SH-SY5Y (cell line): ENCODE measurements at regions not wholly inside any gene's neighbourhood (a gene's known extent, or its start where the extent isn't known, plus 50 kb on each side); places are given as distances from the start of the nearest gene placed in this dataset.

Source experiments
- GATA2 ChIP-seq: IDR thresholded peaks from 2 replicates; pipeline ENCODE4 v1.6.1; 2011; ENCODE audit warnings: mild to moderate bottlenecking, low read depth, low read length
- GATA3 ChIP-seq: IDR thresholded peaks from 2 replicates; pipeline ENCODE4 v1.6.1; 2011; ENCODE audit warnings: low read depth, mild to moderate bottlenecking, low read length, moderate library complexity

DNA sequence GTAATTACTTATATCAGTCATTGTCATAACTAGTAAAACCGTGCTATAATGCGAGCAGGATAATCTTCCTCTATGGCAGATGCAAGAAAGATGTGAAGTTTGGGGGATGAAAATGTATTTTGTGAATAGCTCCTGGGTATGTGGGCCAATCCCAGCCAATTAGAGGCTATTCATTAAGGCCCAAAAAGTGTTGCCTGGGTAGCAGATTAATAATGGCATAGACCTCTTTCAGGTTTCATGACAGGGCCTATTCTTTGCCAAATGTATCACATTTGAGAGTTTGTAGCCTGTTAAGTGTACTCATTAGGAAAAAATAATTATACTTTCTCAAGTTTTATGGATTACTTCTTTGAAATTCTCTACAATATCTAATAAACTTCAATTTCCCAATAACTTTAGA, 199.2 kb upstream of the POU3F2 start:
- TF ChIP-seq GATA2 (no peak), GATA3 (no peak)
